ENCODE measurements at regions not wholly inside any gene's neighbourhood (a gene's known extent, or its start where the extent isn't known, plus 50 kb on each side); places are given as distances from the start of the nearest gene placed in this dataset.

- TF ChIP-seq CTCF (IDR thresholded peaks at IDR 0.05; ENCODE audit: low read depth, low read length, missing control alignments): no peak
- no peak for DNase-seq (ENCODE audit: low read depth)
- H3K4me3 ChIP-seq (ENCODE audit: low read depth, low read length): no peak overlapping the region
These were observed 141.2 kb upstream of the GMNC start for GRCh38 chr3:191003742-191004141.

- no peak for DNase-seq (ENCODE audit: low read depth)
- no peak overlapping the region for H3K4me3 ChIP-seq (ENCODE audit: low read depth, low read length)
- TF ChIP-seq CTCF (IDR thresholded peaks at IDR 0.05; ENCODE audit: low read depth, low read length, missing control alignments): no peak
These were observed 133.8 kb upstream of the GMNC start for GRCh38 chr3:190996181-190996775.

- no peak for DNase-seq (ENCODE audit: low read depth)
- H3K4me3 ChIP-seq (ENCODE audit: low read depth, low read length): no peak overlapping the region
- no peak for TF ChIP-seq CTCF (IDR thresholded peaks at IDR 0.05; ENCODE audit: low read depth, low read length, missing control alignments)
These were observed 132.7 kb upstream of the GMNC start for GRCh38 chr3:190995156-190995555.

- no peak for TF ChIP-seq CTCF (IDR thresholded peaks at IDR 0.05; ENCODE audit: low read depth, low read length, missing control alignments)
- H3K4me3 ChIP-seq (ENCODE audit: low read depth, low read length): no peak overlapping the region
- no peak for DNase-seq (ENCODE audit: low read depth)
These were observed 128.4 kb upstream of the GMNC start for GRCh38 chr3:190990898-190991297.

- no peak overlapping the region for H3K4me3 ChIP-seq (ENCODE audit: low read depth, low read length)
- DNase-seq (ENCODE audit: low read depth): no peak
- no peak for TF ChIP-seq CTCF (IDR thresholded peaks at IDR 0.05; ENCODE audit: low read depth, low read length, missing control alignments)
These were observed 126.7 kb upstream of the GMNC start for GRCh38 chr3:190989218-190989617.

GRCh38 chr3:190988102-190988501 is 125.6 kb upstream of the GMNC start:
- H3K4me3 ChIP-seq (ENCODE audit: low read depth, low read length): no peak overlapping the region
- no peak for DNase-seq (ENCODE audit: low read depth)
- TF ChIP-seq CTCF (IDR thresholded peaks at IDR 0.05; ENCODE audit: low read depth, low read length, missing control alignments): no peak

GRCh38 chr3:190984502-190985244 is 122.2 kb upstream of the GMNC start:
- no peak for TF ChIP-seq CTCF (IDR thresholded peaks at IDR 0.05; ENCODE audit: low read depth, low read length, missing control alignments)
- H3K4me3 ChIP-seq (ENCODE audit: low read depth, low read length): no peak overlapping the region
- DNase-seq (ENCODE audit: low read depth): no peak

Data from GM12864 (cell line).